GM18508 (cell line): ENCODE measurements at regions not wholly inside any gene's neighbourhood (a gene's known extent, or its start where the extent isn't known, plus 50 kb on each side); places are given as distances from the start of the nearest gene placed in this dataset.
A peak's percentile ranks its signal among the peaks of the same experiment; 100 is the strongest.
"Not testable (repeated sequence)": the region's sequence is repeated elsewhere in the genome, so short reads cannot be mapped to it uniquely, and the experiment has no call there.

Source experiments
- ATAC-seq: cut with Tn5 transposase; IDR thresholded peaks from one replicate; pipeline ENCODE4 v1.9.1; 2021; ENCODE audit warnings: moderate number of reproducible peaks; ENCODE audit not compliant: insufficient read depth, unreplicated experiment

DNA sequence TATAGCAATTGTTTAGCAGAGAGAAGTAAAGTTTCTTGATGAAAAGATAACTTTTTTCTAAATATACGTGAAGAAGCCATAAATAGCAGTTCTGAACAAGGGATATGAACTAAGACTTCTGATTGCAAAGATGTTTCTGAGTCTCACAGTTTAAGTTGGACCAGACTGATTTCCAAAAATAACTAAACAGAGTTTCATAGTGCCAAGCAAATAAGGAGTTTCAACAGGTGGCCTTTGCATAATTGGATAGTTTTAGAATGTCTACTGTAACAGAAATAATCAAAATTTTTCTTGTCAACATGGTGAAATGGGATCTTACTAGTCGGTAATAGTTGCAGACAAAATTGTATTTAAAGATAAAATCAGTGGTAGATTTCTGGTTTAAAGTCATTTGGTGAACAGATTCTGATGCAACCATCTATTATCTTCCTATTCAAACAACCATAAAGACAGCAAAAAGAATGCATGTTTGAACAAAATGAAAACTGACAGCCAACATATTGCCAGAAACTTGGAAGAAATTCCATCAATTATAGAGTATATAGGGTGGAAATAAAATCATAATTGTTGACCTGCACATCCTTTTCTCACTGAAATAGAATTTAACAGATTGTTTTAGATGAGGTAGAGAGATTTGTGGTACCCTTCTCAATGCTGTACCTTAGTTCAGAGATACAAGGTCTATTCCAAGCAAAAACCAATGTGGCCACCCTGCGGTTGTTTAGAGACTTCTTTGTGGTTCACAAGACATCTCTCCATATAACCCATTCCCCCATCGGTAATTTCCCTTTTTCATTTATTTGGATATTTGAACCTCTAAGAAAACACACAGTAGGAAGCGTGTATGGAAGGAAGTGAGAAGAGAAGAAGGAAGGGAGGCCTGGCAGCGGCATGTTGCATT lies 275.3 kb downstream of the COG6 start:
- ATAC-seq, result no peak

DNA sequence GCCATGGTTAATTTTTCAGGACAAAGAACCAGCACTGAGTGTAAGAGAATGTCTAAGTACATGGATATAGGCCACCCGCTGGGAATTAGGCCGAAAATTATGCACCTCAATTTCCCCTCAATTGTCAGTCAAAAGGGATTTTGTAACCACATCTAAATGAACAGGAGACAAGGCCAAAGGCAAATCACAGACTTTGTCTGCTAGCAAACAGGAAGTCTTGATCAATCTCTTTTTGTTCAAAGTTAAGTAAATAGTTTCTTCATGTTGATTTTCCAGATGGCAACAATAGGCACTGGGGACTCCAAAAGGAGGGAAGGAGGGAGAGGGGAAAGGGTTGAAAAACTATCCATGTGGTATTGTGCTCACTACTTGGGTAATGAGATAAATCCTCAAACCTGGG lies 276.0 kb downstream of the COG6 start:
- ATAC-seq, result no peak

DNA sequence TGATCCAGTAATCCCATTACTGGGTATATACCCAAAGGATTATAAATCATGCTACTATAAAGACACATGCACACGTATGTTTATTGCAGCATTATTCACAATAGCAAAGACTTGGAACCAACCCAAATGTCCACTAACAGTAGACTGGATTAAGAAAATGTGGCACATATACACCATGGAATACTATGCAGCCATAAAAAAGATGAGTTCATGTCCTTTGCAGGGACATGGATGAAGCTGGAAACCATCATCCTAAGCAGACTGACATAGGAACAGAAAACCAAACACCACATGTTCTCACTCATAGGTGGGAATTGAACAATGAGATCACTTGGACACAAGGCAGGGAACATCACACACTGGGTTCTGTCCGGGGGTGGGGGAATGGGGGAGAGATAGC lies 277.1 kb downstream of the COG6 start:
- ATAC-seq, result not testable (repeated sequence)

DNA sequence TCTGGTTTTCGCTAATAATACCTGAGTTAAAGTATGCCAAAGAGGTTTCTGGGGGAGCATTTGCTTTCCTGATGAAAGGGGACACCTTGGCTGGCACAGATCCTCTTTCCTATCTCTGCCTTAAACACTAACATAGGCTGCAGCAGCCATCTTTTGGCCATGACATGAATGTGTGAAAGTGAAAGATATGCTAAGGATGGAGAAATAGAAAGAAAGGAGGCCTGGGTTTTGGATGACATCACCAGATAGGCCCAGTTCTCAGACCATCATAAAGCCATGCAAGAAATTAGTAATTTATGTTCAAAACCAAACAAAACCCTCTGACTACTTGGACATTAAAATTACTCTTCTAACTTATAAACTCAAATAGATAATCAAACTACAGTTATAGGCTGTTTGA lies 279.7 kb downstream of the COG6 start:
- no peak for ATAC-seq

DNA sequence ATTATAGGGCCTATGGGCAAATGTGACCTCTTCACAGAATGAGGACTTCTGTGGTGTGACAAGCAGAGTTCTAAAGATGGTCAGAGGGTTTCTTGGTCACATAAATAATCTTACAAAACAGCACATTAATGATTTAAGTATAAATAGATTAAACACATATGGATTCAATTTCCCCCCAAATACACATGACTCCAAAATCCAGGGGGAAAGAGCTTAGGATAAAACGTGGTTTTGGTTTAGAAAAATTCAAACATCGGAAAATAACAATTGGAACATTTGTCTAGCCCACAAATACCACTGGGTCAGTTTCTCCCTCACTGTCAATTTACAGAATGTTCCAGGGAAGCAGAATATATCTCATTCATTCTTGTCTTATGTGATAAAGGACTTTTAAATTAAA lies 283.1 kb downstream of the COG6 start:
- ATAC-seq, result no peak

DNA sequence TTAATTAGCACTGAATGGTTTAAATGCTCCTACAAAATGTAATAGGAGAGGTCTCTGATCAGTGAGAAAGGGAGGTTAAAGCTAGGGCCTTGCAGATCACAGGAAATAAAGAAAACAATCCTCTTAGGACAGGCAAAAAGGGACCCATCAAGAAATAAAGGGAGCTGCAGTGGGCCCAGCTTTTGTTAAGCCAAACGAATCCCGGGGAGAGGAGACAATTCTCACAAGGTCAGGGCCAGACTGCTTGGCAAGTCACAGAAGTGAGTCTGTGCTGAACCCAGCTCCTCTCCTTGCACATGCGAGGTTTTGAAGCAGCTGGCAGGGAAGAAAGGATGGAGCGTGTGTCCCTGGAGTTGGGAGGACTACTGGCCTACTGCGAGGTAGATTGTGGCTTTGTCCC lies 285.8 kb downstream of the COG6 start:
- no peak for ATAC-seq

DNA sequence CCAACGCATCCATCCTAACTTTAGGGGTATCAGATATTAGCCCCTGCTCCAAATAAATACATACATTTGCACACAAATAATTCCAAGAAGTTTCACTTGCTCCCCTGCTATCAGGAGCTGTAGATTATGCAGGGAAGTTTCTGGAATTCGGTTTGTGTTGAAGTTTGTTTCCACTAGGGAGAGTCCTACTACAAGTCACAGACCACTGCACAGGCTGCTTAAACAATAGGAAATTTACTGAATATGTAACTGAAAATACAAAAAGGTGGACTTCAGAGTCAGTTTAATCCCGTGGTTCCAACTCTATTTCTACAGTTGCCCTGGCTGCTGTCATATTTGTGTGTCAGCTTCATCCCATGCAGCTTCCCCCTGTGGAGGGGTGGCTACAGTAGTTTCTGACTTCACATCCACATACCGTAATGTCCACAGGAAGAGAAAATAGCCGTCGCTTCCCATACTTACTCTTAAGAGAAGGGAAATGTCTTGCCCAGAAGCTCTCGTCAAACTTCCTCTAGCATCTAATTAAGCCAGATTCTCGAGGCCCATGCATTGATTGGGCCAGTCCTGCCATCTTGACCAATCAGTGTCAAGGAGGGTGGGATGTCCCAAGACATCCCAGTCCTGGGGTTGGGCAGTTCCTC lies 286.6 kb downstream of the COG6 start:
- ATAC-seq, result no peak

DNA sequence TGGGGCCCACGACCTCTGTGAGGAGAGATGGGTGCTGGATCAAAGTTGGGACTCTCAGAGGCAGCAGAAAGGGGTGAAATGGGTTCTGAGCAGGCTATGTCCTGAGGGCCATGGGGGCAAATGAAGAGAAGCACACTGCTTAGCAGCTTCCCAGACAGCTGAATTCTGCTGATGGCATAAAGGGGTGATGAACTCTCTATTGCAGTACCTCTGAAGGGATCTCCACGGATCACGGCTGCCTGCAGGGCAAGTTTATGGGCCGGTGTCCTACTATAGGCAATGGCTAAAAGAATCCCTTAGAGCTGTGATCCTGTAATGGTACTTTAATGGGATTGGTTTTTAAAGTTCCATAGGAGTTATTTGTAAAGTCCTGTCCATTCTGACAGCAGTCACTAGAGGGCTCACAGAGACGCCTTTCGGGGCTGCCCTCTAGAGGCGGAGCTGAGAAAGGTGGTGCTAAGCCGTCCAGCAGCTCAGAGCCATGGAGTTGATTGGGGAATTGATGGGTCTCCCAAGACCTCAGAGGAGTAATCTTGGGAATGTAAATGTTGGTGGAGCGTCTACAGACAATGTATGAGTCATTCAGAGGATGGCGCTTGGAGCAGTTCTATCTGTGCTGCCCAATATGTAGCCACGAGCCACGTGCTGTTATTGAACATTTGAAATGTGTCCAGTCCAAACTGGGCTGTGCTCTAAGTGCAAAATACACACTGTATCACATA lies 287.3 kb downstream of the COG6 start:
- no peak for ATAC-seq

DNA sequence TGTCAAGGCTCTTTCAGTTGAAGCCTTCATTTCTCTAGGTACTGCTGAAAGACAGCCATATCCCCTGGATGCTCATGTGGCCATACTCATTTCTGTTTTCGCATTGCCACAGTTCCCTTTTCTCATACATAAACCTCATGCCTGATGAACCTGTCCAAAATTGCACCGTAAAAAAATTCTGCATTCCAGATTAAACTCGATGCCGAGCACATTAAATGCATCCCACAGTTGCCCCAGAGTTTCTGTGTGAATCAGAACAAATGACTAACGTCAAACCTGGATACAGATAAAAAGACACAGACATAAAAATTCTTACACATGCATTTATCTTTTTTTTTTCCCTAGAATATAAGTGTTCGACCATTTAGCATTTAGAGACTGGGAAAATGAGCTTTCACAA lies 288.2 kb downstream of the COG6 start:
- ATAC-seq, result no peak

DNA sequence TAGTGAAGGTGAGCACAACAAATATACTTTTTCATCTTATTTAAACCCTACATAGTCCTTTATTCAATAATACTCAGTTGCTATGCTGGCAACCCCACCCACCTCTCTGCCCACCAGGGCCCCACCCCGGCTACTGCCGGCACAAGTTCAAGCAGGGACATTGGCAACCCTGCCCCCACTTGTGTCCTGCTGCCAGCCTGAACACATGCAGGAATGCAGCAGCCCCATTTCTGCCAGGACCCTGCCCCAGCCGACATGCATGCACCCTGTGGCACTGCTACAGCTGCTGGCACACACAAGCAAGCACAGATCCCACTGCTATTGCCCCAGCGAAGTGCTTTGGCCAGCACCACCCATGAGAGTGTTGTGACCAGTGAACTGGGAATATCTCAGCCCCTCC lies 289.8 kb downstream of the COG6 start:
- ATAC-seq, result no peak

DNA sequence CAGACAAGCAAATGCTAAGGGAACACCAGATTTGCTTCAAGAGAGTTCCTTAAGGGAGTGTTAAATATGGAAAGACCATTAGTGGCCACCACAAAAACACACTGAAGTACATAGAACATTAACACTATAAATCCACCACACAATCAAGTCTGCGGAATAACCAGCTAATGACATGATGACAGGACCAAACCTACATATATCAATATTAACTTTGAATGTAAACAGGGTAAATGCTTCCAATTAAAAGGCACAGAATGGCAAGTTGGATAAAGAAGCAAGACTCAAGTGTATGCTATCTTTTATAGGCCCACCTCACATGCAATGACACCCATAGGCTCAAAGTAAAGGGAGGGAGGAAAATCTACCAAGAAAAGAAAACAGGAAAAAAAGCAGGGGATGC lies 291.3 kb downstream of the COG6 start:
- no peak for ATAC-seq

DNA sequence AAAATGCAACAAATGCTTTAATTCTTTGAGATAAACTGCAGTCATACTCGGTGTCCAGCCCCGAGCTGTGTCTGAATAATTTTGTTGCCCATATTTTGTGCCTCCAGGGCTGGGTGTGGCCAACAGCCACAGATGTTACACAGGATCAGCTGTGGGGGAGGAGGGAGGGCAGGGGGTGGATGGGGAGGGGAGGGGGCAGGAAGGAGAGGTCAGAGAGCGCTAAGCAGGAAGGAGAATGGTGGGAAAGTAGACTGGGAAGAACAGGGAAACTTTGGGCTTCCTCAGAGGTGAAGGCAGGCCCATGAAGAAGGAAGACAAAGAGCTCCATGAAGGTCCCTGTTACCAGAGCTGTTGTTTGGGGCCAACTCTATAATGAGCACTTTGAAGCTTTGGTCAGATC lies 295.8 kb downstream of the COG6 start:
- no peak for ATAC-seq

DNA sequence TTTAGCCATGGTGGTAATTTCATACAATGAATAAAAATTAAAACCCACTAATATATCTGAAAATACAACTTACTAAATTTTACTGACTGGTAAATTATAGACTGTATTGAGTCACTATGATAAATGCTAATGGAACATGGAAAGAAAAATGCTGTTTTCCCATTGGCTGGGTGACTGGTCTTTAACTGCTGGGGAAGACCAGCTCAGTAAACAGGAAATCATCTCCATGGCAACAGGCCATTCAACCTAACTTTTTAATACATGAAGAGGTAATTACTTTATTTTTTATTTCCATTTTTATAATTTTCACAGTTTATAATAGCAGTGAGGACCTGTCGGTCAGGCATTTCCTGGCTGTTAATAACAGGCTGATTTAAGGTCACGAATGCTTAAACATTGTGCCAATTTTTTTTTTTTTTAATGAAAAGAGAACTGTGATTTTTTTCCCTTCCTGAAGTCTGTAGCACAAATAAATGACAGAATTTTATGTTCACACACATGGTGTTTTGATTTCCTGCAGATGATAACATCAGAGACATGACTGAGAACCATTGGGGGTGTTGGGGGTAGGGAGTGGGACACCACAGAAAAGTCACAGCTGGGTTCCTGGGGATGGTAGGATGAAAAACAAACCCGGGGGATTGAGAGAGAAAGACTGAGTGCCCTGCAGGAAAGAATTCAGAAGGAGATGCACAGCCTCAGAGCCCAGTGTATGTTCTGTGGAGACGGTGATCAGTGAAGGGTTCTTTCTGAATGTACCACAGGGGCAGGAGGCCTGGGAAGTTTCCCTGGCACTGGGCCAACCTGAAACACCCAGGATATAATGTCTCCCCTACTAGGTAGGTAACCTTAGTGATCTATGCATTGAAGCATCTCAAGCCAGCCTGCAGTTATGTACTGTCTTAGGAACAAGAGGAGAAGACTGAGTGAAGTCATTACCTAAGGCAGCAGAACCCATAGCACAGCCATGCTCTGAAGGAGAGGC lies 297.1 kb downstream of the COG6 start:
- no peak for ATAC-seq

DNA sequence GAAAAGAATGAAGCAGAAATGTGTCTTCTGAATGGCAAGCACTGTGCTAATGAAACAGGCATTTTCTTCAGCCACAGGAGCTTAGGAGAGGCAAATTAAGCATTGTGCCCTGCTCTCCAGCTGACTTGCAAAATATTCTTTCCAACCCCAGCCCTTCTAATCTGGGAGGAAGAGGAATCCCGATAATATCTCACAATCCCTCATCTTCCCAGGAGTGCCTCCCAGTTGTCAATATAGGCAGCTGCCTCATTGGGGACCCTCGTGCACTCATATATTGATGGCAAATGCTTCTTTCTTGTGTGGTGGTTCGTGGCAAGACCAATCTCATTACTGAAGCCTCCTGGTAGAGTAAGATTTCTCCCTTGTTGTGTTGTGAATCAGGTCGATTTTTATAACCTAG lies 299.0 kb downstream of the COG6 start:
- ATAC-seq, result no peak

DNA sequence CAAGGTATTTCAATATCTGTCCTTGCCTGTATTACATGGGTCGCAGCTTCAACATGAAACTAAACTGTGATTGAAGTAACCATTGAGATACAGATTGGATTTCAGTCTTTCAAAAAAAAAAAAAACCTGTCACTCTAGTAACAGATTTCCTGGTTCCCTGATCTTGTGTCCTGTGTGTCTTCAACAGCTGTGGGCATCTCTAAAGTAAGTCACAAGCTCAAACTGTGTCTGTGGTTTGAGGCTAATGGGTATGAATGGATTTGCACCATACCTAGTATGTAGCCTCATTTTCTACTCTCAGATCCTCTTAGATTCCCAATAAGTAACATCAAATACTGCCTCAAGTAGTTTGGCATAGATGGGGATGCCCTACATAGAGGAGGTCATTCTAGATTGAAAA lies 300.1 kb downstream of the COG6 start:
- peak; percentile 30 for ATAC-seq

DNA sequence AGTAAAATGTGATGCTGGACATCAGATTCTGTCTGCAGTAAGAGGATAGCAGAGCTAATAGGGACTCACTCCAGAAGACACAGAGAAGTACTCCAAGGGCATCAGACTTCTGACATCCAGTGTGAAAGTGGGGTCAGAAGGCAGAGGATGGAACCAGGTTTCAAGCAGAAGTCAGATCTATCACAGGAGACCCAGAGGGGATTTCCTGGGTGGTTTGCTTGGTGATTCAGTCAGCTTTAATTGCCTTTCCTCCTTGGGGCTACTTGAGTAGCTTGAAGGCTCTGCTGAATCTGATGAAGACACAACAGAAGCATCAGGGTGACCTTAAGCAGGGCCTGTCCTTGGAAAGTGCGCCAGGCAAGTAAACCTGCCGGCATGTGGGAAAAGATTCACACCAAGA lies 300.6 kb downstream of the COG6 start:
- peak; percentile 68 for ATAC-seq

DNA sequence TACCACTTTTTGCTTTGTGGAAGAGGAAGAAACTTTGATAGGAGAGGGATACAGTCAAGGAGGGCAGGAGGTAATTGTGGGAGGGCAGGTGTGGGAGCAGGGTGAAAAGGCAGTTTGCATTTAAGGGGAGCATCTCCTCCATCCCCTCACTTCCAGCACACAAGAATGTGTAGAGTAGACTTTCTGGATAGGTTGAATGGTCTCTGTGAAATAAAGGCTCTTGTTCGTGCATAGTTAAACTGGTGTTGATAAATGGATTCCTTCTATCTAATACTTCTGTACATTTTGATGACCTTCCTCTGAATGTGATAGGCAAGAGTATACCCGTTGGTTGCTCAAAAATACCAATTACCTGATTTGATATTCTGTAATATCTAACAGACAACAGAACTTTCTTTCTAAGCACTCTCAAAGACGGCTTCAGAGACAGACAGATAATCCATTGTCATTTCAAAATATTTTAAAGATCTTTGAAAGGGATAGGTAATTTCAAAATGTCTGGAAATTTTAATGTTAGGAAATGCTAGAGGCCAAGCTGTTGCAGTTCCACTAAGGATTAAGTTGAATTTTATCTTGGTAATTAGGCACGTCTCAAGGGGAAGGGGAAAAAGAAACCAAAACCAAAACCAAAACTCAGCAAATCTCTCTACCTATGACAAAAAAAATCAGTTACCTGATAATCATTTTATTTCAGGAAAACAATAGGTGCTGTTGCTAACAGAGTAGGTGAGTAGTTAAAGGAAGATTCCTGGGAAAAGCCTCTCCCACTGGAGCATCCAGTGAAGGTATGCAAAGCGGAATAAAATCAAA lies 302.6 kb downstream of the COG6 start:
- ATAC-seq, result no peak

DNA sequence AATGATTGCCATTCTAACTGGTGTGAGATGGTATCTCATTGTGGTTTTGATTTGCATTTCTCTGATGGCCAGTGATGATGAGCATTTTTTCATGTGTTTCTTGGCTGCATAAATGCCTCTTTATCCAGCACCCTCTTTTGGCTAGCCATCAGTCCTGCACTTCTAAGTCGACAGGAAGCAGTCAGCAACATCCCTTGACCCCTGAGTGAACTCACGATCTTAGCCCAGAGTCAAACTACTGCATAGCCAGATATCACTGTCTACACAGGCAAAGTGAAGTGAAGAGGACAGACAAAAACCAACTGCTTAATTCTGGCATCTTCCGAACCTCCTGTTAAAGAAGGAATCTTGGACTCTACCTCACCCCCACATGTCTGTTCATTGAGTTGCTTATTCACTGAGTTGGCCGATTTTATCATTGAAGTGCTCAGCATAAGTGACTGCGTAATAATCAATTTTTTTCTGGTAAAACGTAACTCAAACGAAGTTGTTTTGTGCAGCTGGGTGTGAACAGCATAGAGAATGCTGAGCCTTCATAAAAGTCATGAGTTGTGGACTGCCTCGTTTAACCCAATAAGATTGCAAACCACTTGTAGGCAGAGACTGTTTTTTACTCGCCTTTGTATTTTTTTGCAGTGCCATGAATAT lies 304.2 kb downstream of the COG6 start:
- ATAC-seq, result no peak

DNA sequence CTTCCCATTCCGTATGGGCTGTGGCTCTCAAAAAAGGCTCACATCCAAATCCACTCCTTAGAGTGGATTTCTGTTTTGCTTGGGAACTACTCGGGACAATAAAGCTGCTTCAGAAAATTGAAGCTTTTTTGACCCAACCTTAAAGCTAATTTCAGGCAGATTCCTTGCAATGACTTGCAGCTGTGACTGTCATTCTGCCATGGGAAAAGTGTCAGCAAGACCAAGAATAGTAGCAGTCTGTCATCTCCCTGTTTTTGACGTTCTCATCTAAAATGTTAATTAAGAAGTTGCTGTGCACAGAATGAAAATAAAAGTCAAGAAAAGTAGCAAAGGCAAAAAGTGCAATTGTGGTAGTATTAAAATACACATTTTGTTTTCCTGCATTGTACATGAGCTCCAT lies 304.7 kb downstream of the COG6 start:
- no peak for ATAC-seq
